Keratinocyte (primary cell): ENCODE measurements at regions not wholly inside any gene's neighbourhood (a gene's known extent, or its start where the extent isn't known, plus 50 kb on each side); places are given as distances from the start of the nearest gene placed in this dataset.

Source experiments
- DNase-seq: peaks from one replicate; pipeline ENCODE4 v3.0.0-alpha.2; 2011; ENCODE audit warnings: low read depth, missing footprints, low spot score
- FAIRE-seq: peaks from 2 replicates; lab custom pipeline; 2011; peaks lifted over from hg19 to GRCh38; lab: Jason Lieb, UNC
- H2AFZ ChIP-seq: 2 replicates; pipeline ENCODE4 v1.6.0; 2012; ENCODE audit warnings: low read length, control low read depth, inconsistent platforms; ENCODE audit not compliant: control insufficient read depth
- H3K27ac ChIP-seq: 2 replicates; pipeline ENCODE4 v1.5.1; 2011; ENCODE audit warnings: low read length; ENCODE audit not compliant: control insufficient read depth, insufficient read depth
- H3K27me3 ChIP-seq: 3 replicates; pipeline ENCODE4 v1.6.0; 2011; ENCODE audit warnings: low read length; ENCODE audit not compliant: control insufficient read depth, insufficient read depth; ENCODE audit errors: extremely low read depth
- H3K36me3 ChIP-seq, 2 experiments: 2 replicates in 1 of 2; 3 replicates in 1 of 2; pipeline ENCODE4 v1.5.1; 2011; ENCODE audit warnings: low read length in 2 of 2, mild to moderate bottlenecking in 1 of 2; ENCODE audit not compliant: control insufficient read depth in 2 of 2, insufficient read depth in 2 of 2; ENCODE audit errors: extremely low read depth in 1 of 2
- H3K4me1 ChIP-seq: 3 replicates; pipeline ENCODE4 v1.5.1; 2011; ENCODE audit warnings: low read length; ENCODE audit not compliant: control insufficient read depth, insufficient read depth; ENCODE audit errors: extremely low read depth
- H3K4me2 ChIP-seq: 3 replicates; pipeline ENCODE4 v1.6.0; 2011; ENCODE audit warnings: low read depth, low read length; ENCODE audit not compliant: control insufficient read depth, insufficient read depth; ENCODE audit errors: extremely low read depth
- H3K4me3 ChIP-seq, 3 experiments: fragments of 200-600 bp in 1 of 3; sonication (generic) in 1 of 3; 2 replicates in 2 of 3; 3 replicates in 1 of 3; pipeline ENCODE4 v1.5.1; 2011 to 2016; ENCODE audit warnings: low read length in 3 of 3, mild to moderate bottlenecking in 3 of 3, control low read depth in 2 of 3, inconsistent platforms in 1 of 3, low read depth in 1 of 3, mixed read lengths in 1 of 3, mixed run types in 1 of 3, moderate library complexity in 1 of 3; ENCODE audit not compliant: control insufficient read depth in 2 of 3, insufficient read depth in 2 of 3; ENCODE audit errors: extremely low read depth in 1 of 3
- H3K79me2 ChIP-seq: 2 replicates; pipeline ENCODE4 v1.6.0; 2012; ENCODE audit warnings: low read length; ENCODE audit not compliant: control insufficient read depth, insufficient read depth
- H3K9ac ChIP-seq: 3 replicates; pipeline ENCODE4 v1.6.0; 2011; ENCODE audit warnings: low read length; ENCODE audit not compliant: control insufficient read depth, insufficient read depth; ENCODE audit errors: extremely low read depth
- H3K9me1 ChIP-seq: 3 replicates; pipeline ENCODE4 v1.6.0; 2011; ENCODE audit warnings: low read length; ENCODE audit not compliant: control insufficient read depth, insufficient read depth; ENCODE audit errors: extremely low read depth
- H3K9me3 ChIP-seq: 2 replicates; pipeline ENCODE4 v1.5.1; 2012; ENCODE audit warnings: low read depth, low read length; ENCODE audit not compliant: control insufficient read depth
- H4K20me1 ChIP-seq: 3 replicates; pipeline ENCODE4 v1.6.0; 2011; ENCODE audit warnings: low read length; ENCODE audit not compliant: control insufficient read depth, insufficient read depth; ENCODE audit errors: extremely low read depth
- EZH2 ChIP-seq: IDR thresholded peaks from one replicate; pipeline ENCODE4 v1.6.1; 2012; ENCODE audit warnings: inconsistent platforms, mild to moderate bottlenecking, low read length, moderate library complexity
- dilution Hi-C: fragments of 300-500 bp; cut with MboI; formaldehyde crosslinking; loops from one replicate; pipeline ENCODE4 v1.7.0; 2020; ENCODE audit warnings: low sequenced_read_pairs; ENCODE audit not compliant: extremely low pct_ligation_motif_present
- TF ChIP-seq, protein P1 (sequence below), 3 experiments: IDR thresholded peaks in 1 of 3; conservative IDR thresholded peaks in 1 of 3; optimal IDR thresholded peaks in 1 of 3; 2 replicates in 2 of 3; 3 replicates in 1 of 3; pipeline versions ENCODE3 to v1.5.1; 2011; ENCODE audit warnings: low read length in 3 of 3, mild to moderate bottlenecking in 3 of 3, moderate library complexity in 2 of 3, control low read depth in 1 of 3, inconsistent platforms in 1 of 3; ENCODE audit not compliant: insufficient read depth in 2 of 3; ENCODE audit errors: extremely low read depth in 1 of 3

DNA sequence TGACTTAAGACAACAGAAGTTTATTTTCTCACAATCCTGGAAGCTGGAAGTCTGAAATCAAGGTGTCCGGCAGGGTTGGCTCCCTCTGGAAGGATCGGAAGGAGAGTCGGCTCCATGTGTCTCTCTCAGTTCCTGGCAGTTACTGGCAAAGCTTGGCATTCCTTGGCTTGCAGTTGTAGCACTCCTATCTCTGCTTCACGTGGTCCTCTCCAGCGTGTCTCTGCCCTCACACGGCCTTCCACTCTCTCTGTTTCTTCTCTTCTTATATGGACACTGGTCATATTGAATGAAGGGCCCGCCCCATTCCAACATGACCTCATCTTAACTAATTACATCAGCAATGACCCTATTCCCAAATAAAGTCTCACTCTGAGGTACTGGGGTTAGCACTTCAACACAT, 60.1 kb upstream of the TUNAR start:
- no peak overlapping the region for H3K9ac ChIP-seq
- dilution Hi-C loops = no loop called here
- no peak overlapping the region for H3K27ac ChIP-seq
- no peak for TF ChIP-seq EZH2
- TF ChIP-seq, protein P1, sequence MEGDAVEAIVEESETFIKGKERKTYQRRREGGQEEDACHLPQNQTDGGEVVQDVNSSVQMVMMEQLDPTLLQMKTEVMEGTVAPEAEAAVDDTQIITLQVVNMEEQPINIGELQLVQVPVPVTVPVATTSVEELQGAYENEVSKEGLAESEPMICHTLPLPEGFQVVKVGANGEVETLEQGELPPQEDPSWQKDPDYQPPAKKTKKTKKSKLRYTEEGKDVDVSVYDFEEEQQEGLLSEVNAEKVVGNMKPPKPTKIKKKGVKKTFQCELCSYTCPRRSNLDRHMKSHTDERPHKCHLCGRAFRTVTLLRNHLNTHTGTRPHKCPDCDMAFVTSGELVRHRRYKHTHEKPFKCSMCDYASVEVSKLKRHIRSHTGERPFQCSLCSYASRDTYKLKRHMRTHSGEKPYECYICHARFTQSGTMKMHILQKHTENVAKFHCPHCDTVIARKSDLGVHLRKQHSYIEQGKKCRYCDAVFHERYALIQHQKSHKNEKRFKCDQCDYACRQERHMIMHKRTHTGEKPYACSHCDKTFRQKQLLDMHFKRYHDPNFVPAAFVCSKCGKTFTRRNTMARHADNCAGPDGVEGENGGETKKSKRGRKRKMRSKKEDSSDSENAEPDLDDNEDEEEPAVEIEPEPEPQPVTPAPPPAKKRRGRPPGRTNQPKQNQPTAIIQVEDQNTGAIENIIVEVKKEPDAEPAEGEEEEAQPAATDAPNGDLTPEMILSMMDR (optimal IDR thresholded peaks at IDR 0.05 in 1 of 3, IDR thresholded peaks at IDR 0.05 in 1 of 3, conservative IDR thresholded peaks at IDR 0.05 in 1 of 3; ENCODE audit: extremely low read depth in 1 of 3, insufficient read depth in 2 of 3, low read length in 3 of 3) = no peak
- H3K4me2 ChIP-seq = no peak overlapping the region
- DNase-seq (no peak), FAIRE-seq (no peak)
- no peak overlapping the region for H2AFZ ChIP-seq
- H3K79me2 ChIP-seq = no peaks in the 10 kb centered on the region
- H3K36me3 ChIP-seq = no peaks in the 10 kb centered on the region
- no peaks in the 10 kb centered on the region for H3K27me3 ChIP-seq
- H3K4me3 ChIP-seq = no peak overlapping the region
- H3K9me3 ChIP-seq = no peaks in the 10 kb centered on the region
- no peaks in the 10 kb centered on the region for H4K20me1 ChIP-seq
- H3K4me1 ChIP-seq = no peaks in the 10 kb centered on the region
- no peaks in the 10 kb centered on the region for H3K9me1 ChIP-seq

DNA sequence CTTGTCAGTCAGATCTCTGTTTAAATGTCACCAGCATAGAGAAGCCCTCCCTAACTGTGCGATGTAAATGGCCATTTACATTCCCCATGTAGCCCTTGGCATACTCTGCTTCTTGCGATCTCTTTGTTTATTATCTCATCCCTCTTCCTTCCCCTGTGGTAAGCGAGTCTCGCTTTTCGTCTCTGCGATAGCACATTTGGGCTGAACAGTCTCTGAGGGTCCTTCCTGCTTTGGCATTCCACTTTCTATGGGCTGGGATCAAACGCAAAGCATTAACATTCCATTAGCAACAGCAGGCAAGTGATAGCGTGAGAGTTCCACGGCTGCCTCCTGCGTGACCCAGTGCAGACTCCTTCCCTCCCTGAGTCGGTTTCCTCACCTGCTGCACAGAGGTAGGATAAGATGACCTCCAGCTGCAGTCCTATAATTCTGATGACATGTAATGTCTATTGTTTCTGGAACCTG, 61.4 kb upstream of the TUNAR start:
- H3K27ac ChIP-seq = no peak overlapping the region
- H3K36me3 ChIP-seq = no peaks in the 10 kb centered on the region
- no peaks in the 10 kb centered on the region for H3K27me3 ChIP-seq
- no peak for DNase-seq
- no peak overlapping the region for H3K9ac ChIP-seq
- H3K79me2 ChIP-seq = no peaks in the 10 kb centered on the region
- no peaks in the 10 kb centered on the region for H3K4me1 ChIP-seq
- no peaks in the 10 kb centered on the region for H3K9me3 ChIP-seq
- no peaks in the 10 kb centered on the region for H3K9me1 ChIP-seq
- no peak overlapping the region for H2AFZ ChIP-seq
- no peak for TF ChIP-seq EZH2
- TF ChIP-seq, protein P1 (optimal IDR thresholded peaks at IDR 0.05 in 1 of 3, IDR thresholded peaks at IDR 0.05 in 1 of 3, conservative IDR thresholded peaks at IDR 0.05 in 1 of 3; ENCODE audit: extremely low read depth in 1 of 3, insufficient read depth in 2 of 3, low read length in 3 of 3) = no peak
- H4K20me1 ChIP-seq = no peaks in the 10 kb centered on the region
- FAIRE-seq = no peak
- dilution Hi-C loops = no loop called here
- no peak overlapping the region for H3K4me3 ChIP-seq
- no peak overlapping the region for H3K4me2 ChIP-seq
